HG02981 (cell line): ENCODE measurements at regions not wholly inside any gene's neighbourhood (a gene's known extent, or its start where the extent isn't known, plus 50 kb on each side); places are given as distances from the start of the nearest gene placed in this dataset.

Experiments
- ATAC-seq: cut with Tn5 transposase; IDR thresholded peaks from one replicate; pipeline ENCODE4 v1.9.1; 2021; ENCODE audit warnings: mild to moderate bottlenecking, moderate library complexity; ENCODE audit not compliant: unreplicated experiment

DNA sequence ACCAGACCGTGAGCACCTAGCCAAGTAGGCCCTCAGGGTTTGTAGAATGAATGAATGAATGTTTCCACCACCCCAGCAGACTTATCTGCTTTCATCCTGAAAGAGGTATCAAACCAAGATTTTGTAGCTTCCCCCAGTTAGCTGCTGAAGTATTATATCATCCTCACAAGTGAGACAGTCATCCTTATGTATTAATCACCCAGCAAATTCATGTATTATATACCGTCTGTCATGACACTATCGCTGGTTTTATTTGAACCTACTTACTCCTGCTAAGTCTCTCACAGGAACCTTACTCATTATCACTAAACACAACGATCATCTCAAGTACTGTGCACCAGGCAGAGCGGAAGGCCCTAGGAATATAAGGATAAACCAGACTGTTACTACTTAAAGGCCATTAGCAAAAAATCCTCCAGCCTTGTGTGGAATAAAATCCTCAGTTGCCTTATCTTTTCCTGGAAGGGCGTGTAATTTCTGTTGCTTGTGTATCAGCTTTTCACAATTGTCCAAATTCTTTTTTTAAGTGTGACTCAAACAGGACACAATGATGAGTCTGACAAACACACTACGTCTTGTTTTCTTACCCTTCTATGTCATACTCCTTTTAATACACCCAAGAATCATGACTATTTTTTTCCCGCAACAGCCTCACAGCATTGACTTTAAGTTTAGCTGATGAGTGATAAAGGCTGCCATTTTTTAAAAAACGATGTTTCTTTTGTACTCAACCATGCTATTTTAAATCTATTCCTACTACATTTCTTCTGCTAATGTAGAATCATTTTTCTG, 176.1 kb upstream of the KLF14 start:
- ATAC-seq, result no peak

DNA sequence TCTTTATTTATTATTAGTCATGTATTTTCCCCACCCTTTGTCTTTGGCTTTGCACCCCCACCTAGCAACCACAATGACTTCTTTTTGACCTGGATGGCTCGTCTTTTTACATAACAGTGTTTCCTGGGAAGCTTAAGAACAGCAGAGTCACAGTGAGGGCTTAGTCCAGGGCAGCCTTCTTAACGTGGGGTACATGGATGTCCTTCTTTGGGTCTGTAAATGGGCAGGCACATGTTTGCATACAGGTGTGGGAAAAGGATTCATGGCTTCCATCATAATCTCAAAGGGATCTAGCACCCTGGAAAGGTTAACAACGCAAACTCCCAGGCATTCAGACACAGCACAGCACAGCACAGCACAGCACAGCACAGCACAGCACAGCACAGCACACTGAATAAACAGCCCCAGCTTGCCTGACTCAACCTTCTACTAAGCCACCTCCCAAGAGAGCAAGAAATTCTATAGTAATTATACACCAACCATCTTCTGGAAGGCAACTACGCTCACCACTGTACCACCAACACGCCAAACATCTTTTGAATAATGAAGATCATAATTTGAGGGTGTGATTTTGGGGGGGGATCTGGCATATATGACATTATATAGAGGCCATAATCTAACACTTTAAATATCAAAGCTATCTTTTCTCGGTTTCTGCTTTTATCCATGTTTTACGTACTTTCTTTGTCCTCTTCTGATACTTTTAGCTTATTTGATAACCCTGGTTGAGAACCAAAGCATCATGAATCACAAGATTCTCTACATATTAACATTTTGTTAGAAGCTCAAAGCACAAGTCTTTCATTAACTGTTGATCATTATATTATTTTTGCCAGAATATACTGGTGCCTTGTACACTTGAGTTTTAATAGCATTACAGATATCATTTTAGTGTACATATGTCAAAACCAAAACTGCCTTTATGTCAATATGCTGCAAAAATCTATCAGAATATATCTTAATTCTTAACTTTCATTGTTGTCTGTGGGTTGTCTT, 177.2 kb upstream of the KLF14 start:
- ATAC-seq, result no peak

DNA sequence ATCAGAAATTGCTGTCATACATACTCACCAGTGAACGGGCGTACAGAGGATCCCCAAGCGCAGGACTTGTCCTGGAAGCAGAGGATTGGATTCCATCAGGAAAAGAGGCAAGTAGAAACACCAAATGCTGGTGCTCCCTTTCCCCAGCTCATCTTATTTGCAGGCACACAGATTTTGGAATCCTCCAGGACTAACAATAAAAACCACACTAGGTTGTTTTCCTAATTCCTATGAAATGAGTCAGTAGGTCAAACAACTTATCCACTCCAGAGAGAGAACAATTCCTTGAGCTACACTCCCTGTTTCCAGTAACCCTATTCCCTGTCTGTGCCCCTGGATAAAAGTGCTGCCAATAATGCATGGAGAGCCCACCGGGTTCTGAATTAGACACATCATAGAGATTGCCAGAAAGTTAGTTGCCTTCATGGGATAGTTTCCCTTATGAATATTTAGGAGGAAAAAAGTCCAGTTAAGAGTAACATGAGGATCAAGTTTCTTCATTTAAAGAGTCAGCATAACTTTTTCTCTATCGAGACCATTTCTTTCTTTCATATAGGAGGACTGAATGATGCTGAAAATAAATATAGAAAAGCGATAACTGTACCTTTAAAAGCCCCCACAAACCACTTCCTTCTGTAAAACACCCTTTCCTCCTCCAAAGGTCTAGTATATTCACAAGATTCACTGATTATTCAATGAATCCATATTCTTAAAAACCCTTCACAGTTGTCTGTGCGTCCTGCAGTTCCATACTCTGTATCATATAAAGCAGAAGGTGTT, 178.3 kb upstream of the KLF14 start:
- ATAC-seq, result no peak

DNA sequence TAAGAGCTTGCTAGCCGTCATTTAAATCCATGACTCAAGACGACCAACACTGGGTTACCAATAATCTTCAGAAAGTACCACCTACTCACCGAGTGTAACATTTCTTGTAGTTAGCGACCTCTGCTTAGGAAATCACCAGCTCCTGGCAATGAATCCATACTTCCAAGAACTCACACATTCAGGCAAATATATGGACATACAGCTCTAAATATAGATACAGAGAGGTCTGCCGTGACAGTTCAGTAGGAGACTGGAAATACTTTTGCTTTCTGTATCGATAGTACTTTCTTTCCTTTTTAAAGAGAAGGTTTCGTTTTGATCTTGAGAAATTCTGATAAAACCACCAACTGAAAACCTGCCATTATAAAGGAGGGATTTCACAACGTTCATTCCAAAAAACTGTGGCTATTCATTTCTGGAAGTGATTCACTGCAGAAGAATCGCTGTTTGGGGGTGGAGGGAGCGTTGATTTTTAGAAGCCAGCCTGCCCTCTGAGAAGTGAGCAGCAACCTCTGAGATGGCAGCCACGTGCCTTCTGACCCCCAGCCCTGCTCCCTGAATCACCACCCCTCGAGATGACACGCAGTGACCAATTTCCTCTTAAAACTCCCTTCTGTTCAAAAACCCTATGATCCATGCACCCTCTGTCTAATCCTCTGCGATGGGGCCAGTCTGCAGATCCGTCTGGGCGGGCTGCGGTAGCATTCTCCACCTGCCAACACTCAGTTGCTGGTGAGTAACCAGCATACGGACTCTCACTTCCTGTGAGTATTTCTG, 179.0 kb upstream of the KLF14 start:
- peak; percentile 91 for ATAC-seq

DNA sequence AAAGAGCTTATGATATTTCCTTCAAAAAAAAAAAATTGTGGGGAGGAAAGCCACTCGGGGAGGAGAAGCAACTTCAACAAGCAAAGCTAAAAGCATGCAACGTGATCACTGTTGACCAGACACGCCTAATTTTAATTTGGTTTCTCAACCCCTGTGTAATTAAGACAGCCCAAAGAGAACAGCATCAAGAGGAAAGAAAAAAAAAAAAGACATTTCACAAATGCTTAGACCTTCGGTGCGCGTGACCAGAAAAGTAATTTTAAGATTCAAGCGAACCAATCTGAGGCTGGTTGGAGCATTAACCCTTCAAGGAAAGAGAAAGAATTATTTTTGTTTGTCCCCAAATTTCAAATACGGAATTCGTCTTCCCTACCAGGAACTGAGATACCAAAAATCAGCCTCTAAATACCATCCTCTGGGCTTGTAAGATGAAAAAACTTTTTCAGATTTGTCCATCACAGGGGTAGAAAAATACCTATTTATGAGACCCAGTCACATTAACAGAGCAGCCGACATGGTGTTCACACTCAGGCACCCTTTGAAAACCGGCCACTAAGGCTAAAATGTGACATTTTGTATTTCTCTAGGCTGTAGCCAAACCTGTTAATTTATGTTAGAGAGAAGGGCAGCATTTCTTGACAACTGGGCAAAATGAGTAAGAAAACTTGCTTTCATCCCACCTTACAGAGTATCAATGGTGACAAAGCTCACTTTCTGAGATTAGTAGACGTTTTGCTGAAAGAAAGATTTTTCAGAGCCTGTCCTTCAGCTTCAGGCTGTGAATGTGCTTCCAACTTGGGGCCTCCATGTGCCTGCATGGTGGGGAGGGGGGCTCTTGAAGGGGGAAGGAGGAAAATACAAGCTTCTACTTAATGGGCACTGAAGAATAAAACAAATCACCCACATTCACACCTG, 179.9 kb upstream of the KLF14 start:
- no peak for ATAC-seq

DNA sequence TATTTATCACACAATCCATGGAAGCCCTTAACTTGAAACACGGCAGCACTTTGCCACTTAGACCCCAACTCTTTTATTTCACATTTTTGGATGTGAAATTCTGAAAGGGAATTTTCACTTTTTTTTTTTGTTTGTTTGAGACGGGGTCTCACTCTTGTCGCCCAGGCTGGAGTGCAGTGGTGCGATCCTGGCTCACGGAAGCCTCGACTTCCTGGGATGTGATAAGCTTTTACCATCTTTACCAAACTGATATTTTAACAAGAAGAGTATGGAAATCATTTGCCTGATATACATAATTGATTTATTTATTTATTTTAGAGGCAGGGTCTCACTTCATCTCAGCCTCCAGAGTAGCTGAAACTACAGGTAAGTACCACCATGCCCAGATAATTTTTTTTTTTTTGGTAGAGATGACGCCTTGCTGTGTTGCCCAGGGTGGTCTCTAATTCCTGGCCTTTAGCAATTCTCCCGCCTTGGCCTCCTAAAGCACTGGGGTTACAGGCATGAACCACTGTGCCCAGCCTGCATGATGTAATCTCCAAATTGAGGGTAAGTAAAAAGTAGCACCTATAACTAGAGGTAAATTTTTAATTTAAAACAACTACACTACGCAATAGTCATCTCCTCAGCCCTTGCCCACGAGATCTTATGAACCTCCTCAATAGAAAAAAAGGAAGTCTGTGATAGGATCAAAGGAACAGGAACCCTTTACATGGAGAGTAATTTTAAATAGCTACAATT, 180.7 kb upstream of the KLF14 start:
- ATAC-seq, result no peak

DNA sequence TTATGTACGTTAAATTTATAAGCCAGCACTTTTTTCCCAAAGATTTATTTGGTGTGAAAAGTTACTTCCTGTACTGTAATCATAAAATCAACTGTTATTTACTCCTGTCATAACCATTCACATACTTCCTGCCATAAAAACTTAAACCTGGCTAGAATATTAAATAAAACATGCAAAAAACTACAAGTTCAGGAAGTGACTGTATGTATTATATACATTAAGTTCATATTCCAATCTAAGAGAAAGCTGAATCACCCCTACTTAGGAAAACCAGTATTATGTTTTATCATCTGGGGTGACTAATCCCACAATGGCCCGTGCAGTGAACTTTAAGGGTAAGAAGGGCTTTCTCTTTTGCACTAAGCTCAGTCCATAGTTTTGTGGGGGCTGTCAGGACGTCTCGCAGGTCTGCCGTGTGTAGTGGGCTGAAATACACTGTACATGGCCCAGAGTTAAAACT, 183.7 kb upstream of the KLF14 start:
- no peak for ATAC-seq

DNA sequence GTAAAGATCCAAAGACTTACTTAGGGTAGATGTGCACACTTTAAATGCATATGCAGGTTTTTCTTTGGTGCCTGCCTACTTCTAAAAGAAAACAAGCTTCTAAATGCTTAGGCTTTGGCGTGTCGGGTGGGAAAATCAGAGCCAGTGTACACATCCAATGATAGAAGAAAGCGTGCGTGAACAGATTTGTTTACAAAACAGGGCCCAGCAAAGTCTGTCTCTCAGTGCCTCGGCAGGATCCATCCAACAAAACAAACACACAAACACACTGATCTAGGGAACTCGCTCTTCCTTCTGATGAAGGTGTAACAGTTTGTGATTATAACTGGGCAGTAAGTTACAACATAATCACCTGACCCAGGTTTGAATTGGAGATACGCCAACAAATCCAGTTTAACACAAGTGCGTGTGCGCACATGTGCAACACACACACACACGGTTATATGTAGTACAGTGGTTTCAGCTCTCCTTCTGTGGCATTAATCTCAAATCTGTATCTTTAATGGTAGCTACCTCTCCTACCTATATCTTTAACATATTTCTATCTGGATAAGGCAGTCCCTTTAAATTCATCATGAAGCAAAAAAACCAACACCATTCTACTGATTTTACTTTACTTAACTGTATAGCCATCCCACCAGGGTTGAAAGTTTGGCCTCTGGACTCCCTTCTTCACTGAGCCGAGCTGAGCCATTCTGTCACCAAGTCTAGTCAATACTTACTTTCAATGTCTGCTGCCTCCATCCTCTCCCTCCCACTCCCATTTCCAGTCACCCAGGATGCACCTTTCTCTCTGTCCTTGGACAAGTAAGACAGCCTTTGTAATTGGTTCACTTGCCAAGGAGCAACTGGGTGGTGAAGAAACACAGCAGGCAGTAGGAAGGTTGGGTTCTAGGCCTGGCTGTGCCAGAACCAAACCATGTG, 184.4 kb upstream of the KLF14 start:
- no peak for ATAC-seq

DNA sequence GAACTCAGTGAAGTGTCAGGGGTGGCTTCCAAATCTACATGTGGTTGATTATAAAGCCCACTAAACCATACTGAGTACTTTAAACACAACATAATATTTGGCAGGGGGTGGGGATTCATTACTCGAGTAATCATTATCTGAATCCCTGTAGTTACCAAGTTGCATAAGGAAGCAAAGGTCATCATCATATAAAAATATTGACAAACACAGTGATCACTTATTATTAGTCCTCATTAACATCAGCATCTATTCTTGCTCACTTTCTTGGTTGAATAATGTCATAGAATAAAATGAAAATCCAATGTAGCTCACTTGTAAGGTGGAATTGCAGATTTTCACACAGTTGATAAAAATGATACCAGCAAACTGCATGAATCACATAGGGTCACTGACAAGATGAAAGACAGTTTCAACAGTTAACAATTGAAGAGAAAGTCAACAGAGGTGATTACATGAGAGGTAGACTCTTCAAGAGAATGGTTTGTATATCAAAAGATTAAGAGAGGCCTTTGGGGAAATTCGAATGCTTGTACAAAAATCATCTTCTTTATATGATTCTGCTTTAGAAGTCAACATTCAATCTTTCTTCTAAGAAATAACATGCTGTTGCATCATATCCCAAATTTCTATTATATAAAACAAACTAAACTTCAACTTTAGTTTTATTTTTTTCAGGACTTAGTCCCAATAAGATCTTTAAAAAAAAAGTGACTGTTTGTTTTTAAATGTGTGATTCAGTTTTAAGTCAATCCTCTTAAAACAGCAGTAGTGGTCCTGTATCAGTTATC, 185.5 kb upstream of the KLF14 start:
- ATAC-seq, result no peak

DNA sequence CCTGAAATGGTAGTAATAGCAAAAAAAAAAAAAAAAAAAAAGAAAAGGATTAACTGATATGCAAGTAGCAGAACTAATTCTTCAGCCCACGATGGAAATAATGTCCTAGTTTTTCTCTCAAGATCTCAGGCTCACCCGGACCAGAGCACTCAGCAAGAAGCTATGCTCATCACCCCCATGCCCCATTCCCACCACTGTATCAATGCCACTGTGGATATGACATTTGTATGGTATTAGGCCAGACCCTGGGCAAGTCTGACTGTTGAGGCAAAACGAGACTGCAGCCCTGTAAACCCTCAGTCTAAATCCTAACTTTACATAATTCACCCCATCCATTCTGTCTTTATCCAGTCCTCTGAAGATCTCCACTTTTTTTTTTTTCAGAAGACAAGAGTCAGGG, 186.1 kb upstream of the KLF14 start:
- no peak for ATAC-seq

DNA sequence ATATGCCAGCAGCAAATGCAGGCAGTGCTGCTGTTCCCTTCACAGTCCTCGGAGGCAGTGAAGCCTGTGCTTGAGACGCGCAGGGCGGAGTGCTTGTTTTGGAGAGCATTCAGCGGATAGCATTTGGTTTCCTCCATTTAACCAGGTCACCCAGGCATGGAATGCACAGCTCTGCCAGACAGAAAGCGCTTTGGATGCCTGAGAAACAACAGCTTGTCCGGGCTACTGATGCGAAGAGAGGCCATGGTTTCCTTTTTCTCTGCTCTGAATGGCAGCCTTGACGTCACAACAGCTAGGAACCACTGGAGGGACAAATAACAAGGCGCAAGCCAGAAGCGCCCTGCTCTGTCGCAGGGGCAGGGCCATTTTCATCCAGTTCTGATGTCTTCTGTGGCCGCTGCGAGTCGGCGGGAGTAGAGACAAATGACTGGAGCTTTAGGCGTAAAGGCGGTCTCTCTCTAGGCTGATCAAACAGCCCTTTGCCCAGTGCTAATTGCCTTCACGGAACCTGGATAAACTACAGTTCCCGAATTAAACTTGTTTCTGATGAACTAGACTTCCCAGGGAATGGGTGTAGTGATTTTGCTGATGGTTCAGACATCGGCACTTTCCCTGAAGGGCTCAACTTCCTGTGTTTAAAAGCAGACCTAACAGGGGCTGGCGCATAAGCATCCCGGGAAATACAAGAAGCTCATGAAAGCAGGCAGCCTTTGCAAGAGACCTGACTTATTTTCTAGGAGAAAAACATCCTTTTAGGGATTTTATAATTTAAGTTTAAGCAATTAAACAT, 187.6 kb upstream of the KLF14 start:
- ATAC-seq, result no peak

DNA sequence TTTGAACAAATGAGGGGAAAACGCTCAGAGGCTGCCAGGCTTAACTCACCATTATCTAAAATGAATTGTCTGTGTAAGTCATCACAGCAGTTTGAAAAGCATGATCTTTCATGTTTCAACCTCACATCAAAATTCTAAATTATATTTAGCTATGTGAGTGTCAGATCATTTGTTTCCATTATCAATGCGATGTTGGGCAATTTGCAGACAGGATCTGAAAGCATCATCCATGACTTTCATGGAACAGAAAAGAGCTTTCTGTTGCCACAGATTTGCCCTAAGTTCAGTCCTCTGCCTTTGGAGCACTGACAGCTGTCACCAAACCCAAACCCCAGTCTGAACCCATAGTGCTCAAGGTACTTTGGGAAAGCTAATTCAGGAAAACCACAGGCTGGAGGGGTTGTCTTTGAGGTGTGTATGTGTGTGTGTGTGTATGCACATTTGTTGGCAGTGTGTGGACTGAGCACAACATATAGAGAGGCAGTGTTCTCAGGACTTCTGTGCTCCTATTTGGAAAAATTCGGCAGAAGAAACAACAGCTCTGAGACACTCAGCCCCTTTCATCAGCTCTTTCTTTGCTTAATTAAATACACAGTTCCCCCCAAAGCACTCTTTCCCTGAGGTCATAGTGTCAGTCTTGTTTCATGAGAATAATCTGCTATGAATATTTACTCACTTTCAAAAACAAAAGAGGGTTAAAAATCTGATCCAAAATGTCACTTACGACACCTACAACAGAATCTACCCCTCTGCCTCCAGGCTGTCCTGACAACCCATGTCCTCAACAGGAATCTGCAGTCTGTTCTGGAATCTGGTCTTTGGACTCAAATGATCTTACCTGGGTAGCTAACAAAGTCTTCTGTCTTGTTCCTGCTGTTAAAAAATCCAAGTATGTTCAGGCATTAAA, 188.5 kb upstream of the KLF14 start:
- no peak for ATAC-seq

DNA sequence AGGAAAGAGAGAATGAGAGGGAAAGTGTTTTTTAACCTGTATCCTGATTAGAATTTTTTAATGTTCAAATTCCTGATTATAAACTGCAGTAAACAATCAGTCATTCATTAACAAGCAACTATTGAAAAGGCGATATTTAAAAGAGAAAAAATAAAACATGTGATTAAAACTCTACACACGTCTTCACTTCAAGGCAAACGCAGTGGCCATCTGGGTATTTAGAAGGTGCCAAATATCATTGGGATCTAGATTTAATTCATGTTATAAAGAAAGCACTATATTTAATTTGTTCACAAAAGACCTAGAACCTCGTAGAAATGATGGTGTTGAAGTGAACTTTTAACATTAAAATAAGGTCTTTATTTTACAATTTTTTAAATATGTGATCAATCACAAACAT, 189.4 kb upstream of the KLF14 start:
- ATAC-seq, result no peak

DNA sequence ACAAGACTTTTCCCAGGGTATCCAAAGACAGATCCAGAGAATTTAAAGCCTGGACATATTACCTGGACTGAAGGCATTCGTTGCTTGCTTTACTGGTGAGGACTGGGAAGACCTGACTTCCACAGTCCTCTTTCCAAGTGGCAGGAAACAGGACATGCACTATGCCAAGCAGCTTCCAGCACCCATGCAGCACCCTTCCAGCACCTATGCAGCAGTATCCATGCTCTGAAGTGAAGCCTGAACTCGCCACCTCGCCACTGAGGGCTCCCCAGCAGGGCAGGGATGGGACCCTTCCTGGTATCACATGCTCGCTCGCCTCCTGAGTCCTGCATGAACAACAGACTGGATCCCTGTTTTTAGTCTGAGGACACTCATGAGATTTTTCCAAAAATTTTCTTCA, 189.9 kb upstream of the KLF14 start:
- no peak for ATAC-seq
